C4-2B (cell line): ENCODE measurements at regions not wholly inside any gene's neighbourhood (a gene's known extent, or its start where the extent isn't known, plus 50 kb on each side); places are given as distances from the start of the nearest gene placed in this dataset.

Source experiments
- CTCF ChIP-seq: fragments of 450-650 bp; conservative IDR thresholded peaks from 2 replicates; pipeline ENCODE4 v1.5.1; 2017; ENCODE audit warnings: mild to moderate bottlenecking
- ZFX ChIP-seq: fragments of 450-650 bp; IDR thresholded peaks from 2 replicates; pipeline ENCODE4 v1.6.1; 2017

- no peak for TF ChIP-seq CTCF
- no peak for TF ChIP-seq ZFX
Measured at GRCh38 chr9:2311920-2312319, 296.8 kb downstream of the SMARCA2 start.
